Right ventricle myocardium superior (tissue), 1 donor: ENCODE measurements at regions not wholly inside any gene's neighbourhood (a gene's known extent, or its start where the extent isn't known, plus 50 kb on each side); places are given as distances from the start of the nearest gene placed in this dataset.
A peak's percentile ranks its signal among the peaks of the same experiment; 100 is the strongest.

Experiments used
- ATAC-seq: fragments of 200-7000 bp; cut with Tn5 transposase; one replicate; pipeline ENCODE4 v1.9.1; 2020; ENCODE audit warnings: mild to moderate bottlenecking; ENCODE audit not compliant: poor library complexity
- DNase-seq: peaks from one replicate; pipeline ENCODE4 v3.0.0-alpha.2; 2020
- intact Hi-C: fragments of 100-400 bp; cut with DNase I; formaldehyde crosslinking; loops from one replicate; pipeline ENCODE4 v1.11.2; 2022
- donor health status: DM: no; HTN: yes; CAD: no; lungs with severe emphysema.

GRCh38 chr2:215756346-215756730, 257.0 kb downstream of the MREG start:
- no peak for ATAC-seq
- intact Hi-C loops = no loop called here
- no peak for DNase-seq

GRCh38 chr2:215755641-215756345, 257.6 kb downstream of the MREG start:
- intact Hi-C loops = no loop called here
- no peak for ATAC-seq
- DNase-seq = no peak

GRCh38 chr2:215754546-215754945, 258.8 kb downstream of the MREG start:
- no peak for DNase-seq
- intact Hi-C loops = no loop called here
- ATAC-seq = no peak

GRCh38 chr2:215753808-215754207, 259.5 kb downstream of the MREG start:
- DNase-seq = no peak
- ATAC-seq = no peak
- intact Hi-C loops = no loop called here

GRCh38 chr2:215752991-215753390, 260.4 kb downstream of the MREG start:
- DNase-seq (no peak), ATAC-seq (no peak)
- intact Hi-C loops = no loop called here

- intact Hi-C loops = no loop called here
- no peak for DNase-seq
- ATAC-seq = no peak
Measured at GRCh38 chr2:215752436-215752835, 260.9 kb downstream of the MREG start.

- intact Hi-C loops = no loop called here
- DNase-seq = no peak
- ATAC-seq = no peak
Measured at GRCh38 chr2:215751911-215752272, 261.5 kb downstream of the MREG start.

- ATAC-seq (no peak), DNase-seq (no peak)
- intact Hi-C loops = no loop called here
Measured at GRCh38 chr2:215751200-215751910, 262.0 kb downstream of the MREG start.

GRCh38 chr2:215750763-215751162, 262.6 kb downstream of the MREG start:
- ATAC-seq (no peak), DNase-seq (no peak)
- intact Hi-C loops = no loop called here

GRCh38 chr2:215749092-215749957, 264.0 kb downstream of the MREG start:
- ATAC-seq = peak; percentile 77
- intact Hi-C loops = no loop called here

GRCh38 chr2:215748446-215748845, 264.9 kb downstream of the MREG start:
- intact Hi-C loops = no loop called here
- no peak for DNase-seq
- peak; percentile 67 for ATAC-seq

More at GRCh38 chr2:215749092-215749957, 264.0 kb downstream of the MREG start:
- DNase-seq = peak; percentile 82

- intact Hi-C loops = no loop called here
- DNase-seq (no peak), ATAC-seq (no peak)
Measured at GRCh38 chr2:215746887-215747615, 266.3 kb downstream of the MREG start.

- no peak for DNase-seq
- no peak for ATAC-seq
- intact Hi-C loops = no loop called here
Measured at GRCh38 chr2:215746226-215746886, 267.0 kb downstream of the MREG start.

- DNase-seq = no peak
- no peak for ATAC-seq
- intact Hi-C loops = no loop called here
Measured at GRCh38 chr2:215745331-215745730, 268.0 kb downstream of the MREG start.

GRCh38 chr2:215744514-215744913, 268.8 kb downstream of the MREG start:
- DNase-seq = no peak
- intact Hi-C loops = no loop called here
- ATAC-seq = no peak

GRCh38 chr2:215743066-215743465, 270.3 kb downstream of the MREG start:
- intact Hi-C loops = no loop called here
- no peak for DNase-seq
- no peak for ATAC-seq

- intact Hi-C loops = no loop called here
- ATAC-seq (no peak), DNase-seq (no peak)
Measured at GRCh38 chr2:215742021-215742420, 271.3 kb downstream of the MREG start.

GRCh38 chr2:215740071-215740470, 273.3 kb downstream of the MREG start:
- no peak for DNase-seq
- no peak for ATAC-seq
- intact Hi-C loops = no loop called here

- DNase-seq = no peak
- intact Hi-C loops = no loop called here
- ATAC-seq = peak; percentile 27
Measured at GRCh38 chr2:215738351-215738750, 275.0 kb downstream of the MREG start.
